HG02938 (cell line): ENCODE measurements at regions not wholly inside any gene's neighbourhood (a gene's known extent, or its start where the extent isn't known, plus 50 kb on each side); places are given as distances from the start of the nearest gene placed in this dataset.

Experiments
- ATAC-seq: cut with Tn5 transposase; IDR thresholded peaks from one replicate; pipeline ENCODE4 v1.9.1; 2021; ENCODE audit warnings: mild to moderate bottlenecking, moderate library complexity; ENCODE audit not compliant: unreplicated experiment

DNA sequence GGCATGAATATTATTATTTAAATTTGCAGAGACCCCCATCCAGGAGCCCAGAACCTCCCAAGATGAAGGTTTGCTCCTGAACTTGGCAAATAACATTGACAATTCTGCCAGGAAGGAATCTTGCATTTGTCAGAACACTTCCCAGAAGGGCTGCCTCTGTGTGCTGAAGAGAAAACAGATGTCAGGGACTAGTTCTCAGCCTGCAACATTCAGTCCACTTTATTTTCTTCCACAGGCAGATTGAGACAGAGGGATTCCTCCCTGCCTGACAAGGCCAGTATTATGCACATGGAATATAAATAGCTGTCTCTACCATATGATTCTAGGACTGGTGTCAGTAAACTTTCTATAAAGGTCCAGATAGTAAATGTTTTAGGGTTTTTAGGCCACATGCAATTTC lies 171.5 kb upstream of the SIX2 start:
- no peak for ATAC-seq

DNA sequence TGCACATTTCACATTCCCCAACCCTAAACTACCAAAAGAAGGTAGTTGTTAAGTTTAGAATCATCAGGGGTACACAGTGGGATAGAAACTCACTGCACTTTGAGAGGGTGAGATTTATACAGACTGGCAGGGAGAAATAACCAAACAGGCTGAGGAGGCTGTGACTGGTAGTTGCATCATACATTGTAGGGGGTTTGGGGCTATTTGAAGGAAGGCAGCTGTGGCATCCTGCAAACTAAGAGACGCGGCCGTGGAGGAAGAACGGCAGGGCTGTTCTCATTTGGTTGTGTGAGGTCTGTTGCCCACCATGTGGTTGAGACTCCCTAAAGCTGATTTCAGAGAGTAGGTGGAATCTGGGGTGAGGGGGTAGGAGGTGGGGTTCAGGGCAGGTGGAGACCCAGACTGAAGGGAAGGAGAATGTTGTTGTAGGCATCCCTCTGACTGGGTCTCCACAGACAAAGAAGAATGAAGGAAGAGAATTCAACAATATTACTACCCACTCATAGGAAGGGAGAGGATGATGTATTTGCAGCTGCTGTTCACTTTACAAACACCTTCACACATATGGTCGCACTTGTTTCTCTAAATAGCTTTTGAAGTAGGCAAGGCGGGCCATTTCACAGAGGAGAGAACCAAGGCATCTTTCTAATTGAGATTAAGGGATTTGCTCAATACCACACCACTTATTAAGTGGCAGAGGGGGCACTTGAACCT lies 170.9 kb upstream of the SIX2 start:
- no peak for ATAC-seq

DNA sequence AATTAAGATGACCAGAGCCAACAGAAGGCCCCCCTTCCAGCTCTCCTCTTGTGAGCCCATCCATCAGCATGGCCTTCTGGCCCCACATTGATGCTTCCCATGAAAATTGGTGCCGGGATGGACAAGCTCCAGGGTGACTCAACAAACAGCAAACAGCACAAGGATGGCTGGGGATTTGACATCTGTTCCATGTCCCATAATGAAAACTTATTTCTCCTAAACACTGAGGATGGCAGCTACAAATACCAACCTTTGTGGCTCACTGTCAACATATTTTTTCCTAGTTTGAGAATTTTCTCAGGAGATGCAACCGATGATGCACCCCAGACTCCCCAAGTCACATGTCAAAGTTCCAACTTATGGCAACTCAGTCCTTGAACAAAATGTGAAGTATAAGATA lies 169.6 kb upstream of the SIX2 start:
- ATAC-seq, result no peak

DNA sequence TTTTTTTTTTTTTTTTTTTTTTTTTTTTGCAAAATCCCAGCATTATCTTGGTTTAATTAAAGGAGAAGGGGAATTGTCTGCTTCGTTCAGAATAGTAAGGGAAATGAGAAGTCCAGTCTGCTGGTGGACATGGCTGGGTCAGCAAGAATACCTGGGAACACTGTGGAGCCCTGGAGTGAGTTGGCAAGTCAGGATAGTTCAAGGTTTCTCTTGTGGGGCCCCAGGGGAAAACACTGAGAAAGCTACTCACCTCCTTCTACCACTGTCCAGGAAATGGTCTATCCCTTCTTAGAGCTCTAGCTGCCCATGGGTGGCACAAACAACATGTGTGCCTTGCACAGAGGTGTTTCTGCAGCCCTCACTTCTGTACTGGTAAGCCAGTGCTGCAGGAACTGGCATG lies 169.1 kb upstream of the SIX2 start:
- ATAC-seq, result no peak

DNA sequence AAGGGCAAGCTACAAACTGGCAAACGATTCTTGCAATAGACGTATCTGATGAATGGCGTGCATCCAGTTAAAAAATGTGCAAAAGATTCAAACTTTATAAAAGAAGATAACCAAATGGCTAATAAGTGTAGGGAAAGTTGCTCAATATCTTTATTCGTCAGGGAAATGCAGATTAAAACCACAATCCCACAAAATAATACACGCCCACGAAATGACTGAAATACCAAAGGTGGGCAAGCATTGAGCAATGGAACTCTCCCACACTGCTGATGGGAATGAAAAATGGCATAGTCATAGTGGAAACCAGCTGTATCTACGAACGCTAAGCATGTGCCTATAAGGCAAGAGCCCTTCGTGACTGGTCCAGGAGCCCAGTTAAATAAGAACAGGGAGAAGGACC lies 168.6 kb upstream of the SIX2 start:
- ATAC-seq, result no peak

DNA sequence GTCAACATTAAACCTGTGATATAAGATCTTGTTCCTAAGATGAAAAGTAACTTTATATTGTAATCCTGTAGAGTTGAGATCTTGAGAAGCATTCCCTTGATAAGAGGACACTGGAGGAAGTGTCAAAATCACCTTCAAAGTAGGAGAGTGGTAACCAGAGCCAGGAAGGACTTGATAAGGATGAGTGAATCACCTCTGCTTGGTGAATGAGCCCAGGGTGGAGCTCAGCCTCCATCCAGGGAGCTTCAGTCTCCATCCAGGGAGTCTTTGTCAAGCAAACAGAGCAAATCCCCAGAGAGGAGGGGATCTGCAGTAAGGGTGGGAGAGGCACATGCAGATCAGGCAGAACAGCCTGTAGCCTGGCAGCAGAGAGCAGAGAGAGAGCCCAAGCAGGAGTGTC lies 167.1 kb upstream of the SIX2 start:
- ATAC-seq, result no peak

DNA sequence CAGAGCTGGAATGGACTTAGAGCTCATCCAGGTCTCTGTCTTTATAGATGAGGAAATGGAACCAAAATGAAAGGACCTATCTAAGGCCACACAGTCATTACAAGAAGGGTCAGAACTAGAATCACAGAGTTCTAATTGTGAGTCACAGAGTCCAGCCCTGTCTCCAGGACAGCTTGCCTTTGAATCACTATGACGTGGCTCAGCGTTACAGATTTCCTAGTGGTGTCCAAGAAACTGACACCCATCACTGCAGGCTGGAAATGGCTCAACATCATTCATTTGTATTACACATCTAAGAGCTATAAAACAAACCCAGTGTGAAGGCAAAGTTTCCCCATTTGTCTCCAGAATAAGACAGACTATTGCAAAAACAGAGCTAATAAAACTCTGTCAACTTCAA lies 164.3 kb upstream of the SIX2 start:
- no peak for ATAC-seq

DNA sequence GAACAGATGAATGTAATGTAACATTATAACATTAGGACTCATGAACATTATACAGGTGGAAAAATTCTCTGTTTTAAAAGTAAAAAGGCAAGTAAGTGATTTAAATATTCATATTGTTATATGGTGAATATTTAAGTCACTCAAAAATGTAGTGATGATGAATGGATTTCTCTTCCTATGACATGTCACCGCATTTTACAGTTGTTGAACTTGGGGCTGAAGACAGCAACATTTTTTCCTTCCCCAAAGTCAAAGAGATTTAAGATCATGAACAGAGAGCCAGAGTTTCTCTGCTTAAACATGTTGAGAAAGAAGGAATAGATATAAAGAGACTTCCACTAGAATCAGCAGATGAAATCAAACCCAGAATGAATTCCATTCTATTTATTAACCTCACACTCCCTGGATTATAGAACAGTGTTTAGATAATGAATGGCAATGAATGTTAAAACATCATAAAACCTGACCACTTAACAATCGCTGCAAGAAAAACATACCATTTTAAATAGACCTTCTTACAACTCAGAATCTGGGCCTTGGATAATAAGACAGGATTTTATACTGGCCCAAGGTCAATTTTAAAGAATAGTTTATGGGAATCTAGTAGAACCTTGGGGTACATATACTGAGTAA lies 163.6 kb upstream of the SIX2 start:
- no peak for ATAC-seq

DNA sequence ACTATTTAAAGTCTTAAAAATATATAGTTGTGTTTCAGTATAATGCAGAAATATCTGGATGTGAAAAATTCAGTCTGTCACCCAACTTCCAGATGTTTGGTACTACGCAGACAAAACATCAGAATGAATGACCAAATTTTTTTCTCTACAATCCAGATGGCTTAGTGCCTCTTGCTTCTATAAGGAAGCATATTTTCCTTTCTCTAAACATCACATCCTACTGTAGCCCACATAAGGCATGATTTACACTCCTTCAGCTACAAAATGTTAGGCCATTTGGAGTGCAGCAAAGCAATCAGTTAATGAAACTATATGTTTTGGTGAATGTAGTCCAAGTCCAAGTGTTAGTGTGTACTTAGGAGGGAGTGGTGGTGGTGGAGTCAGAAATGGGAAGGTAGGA lies 162.9 kb upstream of the SIX2 start:
- ATAC-seq, result no peak

DNA sequence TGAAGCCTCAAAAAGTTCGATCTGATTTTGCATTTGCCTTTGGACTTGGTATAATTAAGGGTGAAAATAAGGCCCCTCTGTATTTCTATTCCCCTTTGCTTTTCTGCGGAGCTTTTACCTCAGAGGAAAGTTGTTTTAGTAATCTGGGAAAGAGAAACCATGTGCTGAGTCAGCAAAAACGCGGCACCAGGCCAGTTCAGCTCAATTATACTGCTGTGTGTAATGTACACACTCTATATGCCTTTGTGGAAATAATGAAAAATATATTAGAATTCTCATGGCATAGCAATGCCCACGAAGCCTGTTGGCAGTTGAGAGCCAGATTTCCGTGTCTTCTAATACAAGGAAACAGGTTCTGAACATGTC lies 161.9 kb upstream of the SIX2 start:
- no peak for ATAC-seq

DNA sequence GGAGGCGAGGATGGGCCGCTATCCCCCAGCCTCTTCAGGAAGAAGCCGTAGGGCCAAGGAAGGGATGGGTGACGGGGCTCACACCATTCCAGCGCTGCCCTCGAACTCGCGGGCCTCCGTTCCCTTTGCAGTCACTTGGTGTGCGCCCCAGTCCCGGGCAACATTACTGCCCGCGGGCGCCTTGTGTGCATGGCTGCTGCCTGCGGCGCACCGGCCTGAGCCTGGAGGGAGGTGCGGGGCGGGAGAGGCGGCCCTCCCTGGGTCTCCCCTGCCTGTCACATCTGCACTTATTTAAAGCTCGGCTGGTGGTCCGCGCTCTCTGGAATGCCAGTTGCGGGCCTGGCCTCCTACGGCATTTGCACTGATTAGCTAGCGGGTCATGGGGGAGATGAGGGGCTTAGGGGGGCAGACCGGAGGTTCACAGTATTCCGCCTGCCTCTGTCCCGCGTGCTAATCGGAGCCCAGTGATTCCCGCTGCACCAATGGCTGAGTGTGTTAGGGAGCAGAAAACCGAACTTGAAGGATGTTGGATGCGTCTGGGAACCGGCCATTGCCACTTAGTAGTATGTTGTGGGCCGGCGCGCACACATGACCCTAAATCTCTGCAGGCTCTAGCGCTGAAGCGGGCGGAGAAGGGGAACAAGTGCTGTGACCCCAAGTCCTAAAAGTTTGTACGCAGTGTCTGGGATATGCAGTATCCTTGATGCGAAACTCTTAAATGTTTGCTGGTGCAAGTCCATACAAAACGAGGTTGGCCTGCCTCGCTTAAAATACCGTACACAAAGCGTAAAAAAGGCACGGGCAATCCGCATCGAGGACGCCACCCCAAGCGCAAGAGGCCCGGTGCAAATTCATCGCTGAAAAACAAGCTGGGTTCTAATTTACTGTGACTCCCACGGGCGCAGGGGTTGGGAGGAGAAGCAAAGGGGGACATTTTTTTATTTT lies 161.2 kb upstream of the SIX2 start:
- no peak for ATAC-seq

DNA sequence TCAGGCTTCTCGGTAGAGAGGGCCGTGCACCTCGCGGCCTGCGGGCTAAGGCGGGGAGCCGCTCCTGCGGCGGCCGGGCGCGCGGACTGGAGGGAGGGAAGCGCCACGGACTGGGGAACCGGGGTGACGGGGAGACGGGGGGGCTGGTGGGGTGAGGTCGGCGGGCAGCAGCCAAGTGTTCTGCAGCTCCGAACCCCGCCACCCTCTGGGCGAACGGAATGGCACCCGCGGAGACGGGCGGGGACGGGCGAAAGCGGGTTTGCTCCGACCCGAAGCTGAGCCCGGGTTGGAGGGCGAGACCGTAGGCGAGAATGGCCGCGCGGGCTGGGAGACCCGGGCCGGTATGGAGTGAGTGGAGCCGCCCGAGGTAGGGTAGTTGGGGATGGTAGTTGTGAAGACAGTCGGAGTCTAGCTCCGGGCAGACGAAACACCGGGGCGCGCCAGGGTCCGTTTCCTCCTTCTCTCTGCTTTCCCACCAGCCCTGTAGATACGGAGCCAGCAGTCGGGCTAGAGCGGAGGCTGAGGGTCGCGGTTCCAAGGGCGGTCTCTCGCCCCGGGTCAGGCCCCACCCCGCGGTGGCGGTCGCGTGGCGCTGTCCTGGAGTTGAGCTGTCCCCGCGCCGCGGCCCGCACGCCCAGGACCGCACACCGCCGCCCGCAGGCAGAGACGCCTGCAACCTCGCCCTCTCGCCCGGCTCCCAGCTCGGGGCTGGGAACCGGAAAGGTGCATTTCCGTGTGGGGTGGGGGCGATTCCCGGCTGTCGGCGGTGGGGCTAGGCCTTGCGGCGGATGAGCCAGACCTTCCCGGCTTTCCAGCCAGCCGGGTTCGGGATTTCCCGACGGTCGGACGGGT lies 160.3 kb upstream of the SIX2 start:
- no peak for ATAC-seq

DNA sequence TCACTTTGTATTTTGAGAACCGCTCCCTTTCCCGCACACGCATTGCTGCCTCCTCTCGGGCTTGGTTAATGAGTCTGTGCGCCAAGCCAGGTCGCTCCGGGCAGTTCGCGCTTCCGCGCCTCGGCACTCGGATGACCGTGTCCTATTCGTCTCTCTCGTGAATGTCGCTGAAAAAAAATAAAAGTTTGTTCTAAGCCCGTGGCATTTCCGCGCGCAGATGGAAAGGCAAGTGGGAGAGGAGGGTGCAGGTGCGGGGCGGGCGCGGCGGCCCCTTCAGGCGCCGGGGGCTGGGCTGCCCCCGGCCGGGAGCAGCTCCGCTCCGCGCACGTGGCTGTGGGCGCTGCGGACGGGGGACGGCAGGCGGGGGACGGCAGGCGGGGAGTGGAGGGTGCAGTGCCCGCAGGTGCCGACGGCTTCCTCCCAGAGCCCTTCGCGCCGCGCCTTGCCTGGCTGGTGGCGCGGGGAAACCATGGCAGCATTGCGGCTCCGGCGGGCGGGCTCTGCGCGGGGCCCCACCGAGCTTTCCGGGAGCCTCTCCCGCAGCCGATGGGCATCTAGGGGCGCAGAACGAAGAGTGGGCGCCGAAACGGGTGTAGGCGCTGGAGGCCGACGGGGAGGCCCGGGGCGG lies 159.6 kb upstream of the SIX2 start:
- no peak for ATAC-seq

DNA sequence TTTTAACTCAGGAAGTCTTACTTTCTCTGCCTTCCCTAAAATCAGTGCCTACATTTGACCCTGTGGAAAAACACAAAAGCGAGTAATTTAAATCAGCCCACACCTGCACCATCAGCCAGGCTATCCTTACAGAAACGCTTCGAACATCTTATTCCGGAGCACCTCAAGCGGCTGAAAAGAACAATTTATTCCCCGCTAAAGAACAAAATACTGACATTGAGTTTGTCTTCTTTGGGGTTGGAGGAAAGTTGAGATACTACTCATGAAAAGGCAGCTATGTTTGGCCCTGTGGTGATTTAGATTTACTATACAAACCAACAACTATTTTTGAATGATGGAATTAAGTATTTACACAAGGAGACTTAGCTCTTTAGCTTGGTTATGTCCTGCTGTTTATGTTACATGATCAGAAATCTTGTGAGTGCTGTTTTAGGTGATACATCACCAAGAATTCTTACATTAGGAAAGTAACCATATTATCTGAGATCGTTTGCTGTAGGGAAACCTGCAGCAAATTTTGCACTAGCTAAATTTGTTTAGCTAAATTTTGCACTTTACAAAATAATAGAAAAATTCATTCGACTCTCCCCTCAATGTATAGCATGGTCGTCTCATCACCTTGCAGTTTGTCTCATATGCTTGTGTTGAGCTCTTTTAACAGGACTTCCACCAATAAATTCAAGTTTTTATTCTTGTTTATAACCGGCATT lies 158.8 kb upstream of the SIX2 start:
- no peak for ATAC-seq

DNA sequence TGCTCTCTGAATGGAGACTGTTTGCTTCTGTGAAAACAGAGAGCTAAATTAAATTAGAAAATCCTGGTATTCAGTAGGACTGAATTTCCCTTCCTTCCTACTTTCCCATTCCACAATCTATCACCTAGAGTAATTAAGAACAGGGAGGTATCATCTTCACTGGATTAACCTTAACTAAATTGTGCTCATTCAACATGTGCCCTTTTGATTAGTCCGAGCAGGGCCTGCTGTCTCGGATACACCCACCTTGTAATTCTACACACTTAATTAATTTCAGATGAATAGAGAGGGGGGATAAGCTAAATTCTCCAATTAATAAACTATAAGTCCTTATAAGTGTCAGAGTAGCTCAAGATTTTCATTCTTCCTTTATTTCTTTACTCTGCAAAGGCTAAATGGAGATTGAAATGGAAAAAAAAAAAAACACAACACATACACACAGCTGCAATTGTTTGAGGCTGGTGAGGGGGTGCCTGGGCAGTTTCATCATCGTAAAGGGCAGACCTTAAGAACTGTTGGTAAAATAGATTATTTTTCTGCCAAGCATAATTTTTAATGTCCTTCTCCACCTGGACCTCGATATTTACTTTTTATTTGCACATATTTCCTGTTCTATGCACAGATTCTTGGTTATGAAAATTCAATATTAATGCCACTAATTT lies 157.1 kb upstream of the SIX2 start:
- ATAC-seq, result no peak

DNA sequence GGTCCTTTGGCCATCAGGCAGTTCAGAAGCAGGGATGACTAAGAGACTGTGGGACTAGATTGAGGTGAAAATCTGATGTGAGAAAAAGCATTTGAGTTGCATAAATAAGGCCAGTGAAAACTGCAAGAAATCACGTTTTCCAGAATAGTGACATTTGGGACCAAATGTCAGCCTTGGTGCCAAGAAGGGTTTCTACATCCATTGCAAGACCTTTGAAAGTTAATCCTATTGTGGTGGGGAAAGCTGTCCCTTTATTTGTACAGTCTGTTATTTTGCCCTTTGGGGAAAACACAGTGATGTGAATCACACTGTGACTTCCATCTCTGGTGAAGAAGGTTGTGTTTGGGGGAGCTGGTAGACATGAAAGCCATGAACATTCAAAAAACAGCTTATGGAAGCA lies 153.5 kb upstream of the SIX2 start:
- no peak for ATAC-seq

DNA sequence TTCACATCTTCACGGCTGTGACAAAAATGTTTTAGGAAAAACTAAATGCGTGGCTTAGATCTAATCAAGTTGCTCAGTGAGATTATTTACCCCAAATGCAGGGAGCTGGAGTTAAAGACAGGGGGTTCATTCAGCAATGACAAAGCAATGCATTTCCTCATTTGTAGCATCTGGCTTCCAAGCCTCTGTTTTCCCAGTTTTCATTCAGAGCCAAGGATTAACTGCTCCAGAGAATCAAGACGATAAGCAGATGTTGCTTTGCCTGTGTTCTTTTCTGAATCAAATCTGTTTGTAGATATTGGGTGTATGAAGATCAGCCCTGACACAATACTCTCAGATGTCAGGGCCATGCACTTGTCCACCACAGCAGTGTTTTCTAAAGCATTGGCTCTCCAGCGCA lies 147.4 kb upstream of the SIX2 start:
- ATAC-seq, result no peak

DNA sequence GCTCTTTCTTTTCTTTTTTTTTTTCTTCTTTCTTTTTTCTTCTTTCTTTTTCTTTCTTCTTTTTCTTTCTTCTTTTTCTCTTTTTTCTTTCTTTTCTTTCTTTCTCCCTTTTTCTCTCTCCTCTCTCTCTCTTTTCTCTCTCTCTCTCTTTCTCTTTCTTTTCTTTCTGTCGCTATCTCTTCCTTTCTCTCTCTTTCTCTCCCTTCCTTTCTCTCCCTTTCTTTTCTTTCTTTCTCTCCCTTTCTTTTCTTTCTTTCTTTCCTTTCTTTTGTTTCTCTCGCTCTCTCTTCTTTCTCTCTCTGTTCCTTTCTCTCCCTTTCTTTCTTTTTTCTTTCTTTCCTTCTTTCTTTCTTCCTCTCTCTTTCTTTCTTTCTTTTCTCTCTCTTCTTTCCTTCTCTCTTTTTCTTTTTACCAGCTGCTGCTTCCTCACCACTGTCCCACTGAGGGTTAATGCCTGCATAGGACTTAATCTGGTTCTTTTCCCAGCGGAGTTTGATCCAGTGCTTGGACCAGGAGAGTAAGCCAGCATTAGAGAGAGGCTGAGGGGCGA lies 145.4 kb upstream of the SIX2 start:
- ATAC-seq, result no peak

DNA sequence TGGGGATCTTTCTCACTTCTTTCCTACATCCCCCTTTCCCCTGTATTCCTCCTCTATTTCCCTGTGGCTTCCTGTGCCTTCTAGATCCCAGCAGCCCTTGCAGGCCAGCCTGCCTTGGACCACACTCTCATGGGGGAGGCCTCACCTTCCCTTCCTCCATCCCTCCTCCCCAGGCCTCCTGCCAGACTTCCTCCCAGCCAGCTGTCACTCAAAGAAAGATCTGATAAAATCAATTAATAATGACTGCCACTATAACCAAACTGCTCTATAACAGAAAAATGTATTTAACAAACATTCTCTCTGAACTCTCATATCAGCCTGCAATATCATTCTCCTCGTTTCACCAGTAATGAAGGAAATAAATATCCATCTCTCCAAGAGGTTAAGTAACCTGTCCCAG lies 144.9 kb upstream of the SIX2 start:
- ATAC-seq, result no peak
